Kidney (tissue), 13 donors: ENCODE measurements at regions not wholly inside any gene's neighbourhood (a gene's known extent, or its start where the extent isn't known, plus 50 kb on each side); places are given as distances from the start of the nearest gene placed in this dataset.

Experiments
- DNase-seq, 5 donors: peaks; one replicate each; pipeline ENCODE4 v3.0.0-alpha.2; 2013 to 2020
- FAIRE-seq: peaks from 2 replicates; lab custom pipeline; 2012; peaks lifted over from hg19 to GRCh38; lab: Jason Lieb, UNC
- H3K27ac ChIP-seq, 2 donors: one replicate each; pipeline ENCODE4 v1.7.0; 2013; ENCODE audit warnings: low read depth in 2 of 2, low read length in 2 of 2, inconsistent platforms in 1 of 2
- H3K27me3 ChIP-seq: one replicate; pipeline ENCODE4 v1.7.1; 2013; ENCODE audit warnings: low read length, inconsistent platforms; ENCODE audit not compliant: control insufficient read depth, insufficient read depth
- H3K36me3 ChIP-seq, 3 donors: one replicate each; pipeline versions ENCODE4 v1.7.0 to v1.7.1; 2013; ENCODE audit warnings: low read length in 3 of 3, control low read depth in 1 of 3, inconsistent platforms in 1 of 3; ENCODE audit not compliant: insufficient read depth in 3 of 3, control insufficient read depth in 2 of 3
- H3K4me1 ChIP-seq, 3 donors: one replicate each; pipeline versions ENCODE4 v1.7.0 to v1.7.1; 2013; ENCODE audit warnings: low read length in 3 of 3, inconsistent platforms in 1 of 3, low read depth in 1 of 3; ENCODE audit not compliant: control insufficient read depth in 2 of 3, insufficient read depth in 2 of 3
- H3K4me3 ChIP-seq, 3 donors: one replicate each; pipeline versions ENCODE4 v1.7.0 to v1.8.1; 2013; ENCODE audit warnings: low read length in 3 of 3, control low read depth in 1 of 3, inconsistent platforms in 1 of 3
- H3K9ac ChIP-seq, 3 donors: one replicate each; pipeline versions ENCODE4 v1.7.0 to v1.7.1; 2013; ENCODE audit warnings: low read length in 3 of 3, control low read depth in 1 of 3, inconsistent platforms in 1 of 3
- H3K9me3 ChIP-seq, 3 donors: one replicate each; pipeline versions ENCODE4 v1.7.0 to v1.7.1; 2013; ENCODE audit warnings: low read length in 3 of 3, control low read depth in 1 of 3, inconsistent platforms in 1 of 3; ENCODE audit not compliant: control insufficient read depth in 2 of 3, insufficient read depth in 1 of 3
- CTCF ChIP-seq: IDR thresholded peaks from 3 replicates; pipeline ENCODE4 v1.5.1; 2012; ENCODE audit warnings: mild to moderate bottlenecking, moderate library complexity, borderline replicate concordance; ENCODE audit not compliant: insufficient read depth; ENCODE audit errors: extremely low read depth
- intact Hi-C: fragments of 100-400 bp; cut with DNase I; formaldehyde crosslinking; loops from one replicate; pipeline ENCODE4 v1.11.1; 2022
- donor health status: control.
- donor health status: control.
- donor health status: control.
- donor health status: control.
- donor health status: control.
- donor health status: DM: yes; HTN: yes; CAD: no.
- donor health status: Normal renal cell carcinoma (clear cell type).

- H3K36me3 ChIP-seq, result no peaks in the 10 kb centered on the region
- FAIRE-seq, result no peak
- intact Hi-C loops, result no loop called here
- no peak overlapping the region for H3K4me3 ChIP-seq
- H3K27me3 ChIP-seq, result no peaks in the 10 kb centered on the region
- DNase-seq, result peak in 1 of 5 donors; percentile 25
- no peak overlapping the region for H3K27ac ChIP-seq
- no peaks in the 10 kb centered on the region for H3K4me1 ChIP-seq
- TF ChIP-seq CTCF, result no peak
- H3K9ac ChIP-seq, result no peak overlapping the region
- H3K9me3 ChIP-seq, result no peaks in the 10 kb centered on the region
Observed at GRCh38 chrX:69389101-69389501, 115.0 kb upstream of the NALF2 start.

- no peak for TF ChIP-seq CTCF
- Histone ChIP-seq H3K36me3 (no peaks in the 10 kb centered on the region), H3K27ac (no peak overlapping the region), H3K4me3 (no peak overlapping the region), H3K9ac (no peak overlapping the region), H3K4me1 (no peaks in the 10 kb centered on the region), H3K9me3 (no peaks in the 10 kb centered on the region), H3K27me3 (no peaks in the 10 kb centered on the region)
- intact Hi-C loops, result no loop called here
- DNase-seq (peak in 2 of 5 donors; percentile 30 to 76), FAIRE-seq (no peak)
Observed at GRCh38 chrX:69388526-69388925, 115.6 kb upstream of the NALF2 start.

DNA sequence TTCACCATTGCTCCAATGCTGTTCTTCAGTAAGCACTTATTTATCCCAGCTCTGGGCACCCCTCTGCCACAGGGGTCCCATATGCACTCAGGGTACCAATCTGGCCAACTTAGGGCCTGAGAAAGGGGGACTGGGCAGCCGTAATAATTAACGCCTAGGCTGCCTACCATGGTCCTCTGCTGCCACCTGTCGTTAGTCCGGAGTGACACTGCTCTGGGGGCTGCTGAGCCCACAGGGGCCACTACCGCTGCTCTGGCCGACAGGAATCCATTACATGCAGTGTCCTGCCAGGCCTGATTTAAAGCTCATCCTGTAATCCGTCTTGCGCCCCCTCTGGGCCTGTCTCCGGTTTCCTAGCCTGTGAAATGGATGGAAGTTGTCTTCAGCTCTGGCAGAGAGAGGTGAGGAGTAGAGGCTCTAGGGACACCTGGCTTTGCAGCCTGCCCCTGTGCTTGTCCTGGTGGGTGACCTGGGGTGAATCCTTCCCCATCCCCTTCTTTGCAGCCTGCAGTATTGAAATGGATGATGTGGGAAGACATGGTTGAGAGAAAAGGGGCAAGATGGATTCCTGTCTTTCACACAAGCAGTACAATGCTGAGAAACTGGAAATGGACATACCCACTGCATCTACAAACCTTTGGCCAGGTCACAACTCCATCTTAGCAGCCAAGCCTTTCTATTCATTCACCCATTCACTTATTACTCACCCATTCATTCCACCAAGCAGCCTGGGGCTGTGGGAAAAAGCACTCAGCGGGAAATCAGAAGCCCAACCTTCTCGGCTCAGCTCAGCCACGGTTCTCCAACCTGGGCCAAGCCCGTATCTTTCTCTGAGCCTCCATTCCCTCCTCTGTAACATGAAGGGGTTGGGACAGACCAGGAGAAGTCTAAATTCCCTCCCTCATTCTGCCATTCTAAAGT is 116.3 kb upstream of the NALF2 start:
- peak; percentile 37 for TF ChIP-seq CTCF
- H3K27me3 ChIP-seq, result no peaks in the 10 kb centered on the region
- H3K4me1 ChIP-seq, result no peaks in the 10 kb centered on the region
- H3K4me3 ChIP-seq, result no peak overlapping the region
- no peaks in the 10 kb centered on the region for H3K36me3 ChIP-seq
- no peak overlapping the region for H3K9ac ChIP-seq
- no peaks in the 10 kb centered on the region for H3K9me3 ChIP-seq
- no peak overlapping the region for H3K27ac ChIP-seq
- intact Hi-C loops, result no loop called here
- FAIRE-seq (no peak), DNase-seq (peak in 4 of 5 donors; percentile 81 to 85 (median 84))
